ENCODE measurements at regions not wholly inside any gene's neighbourhood (a gene's known extent, or its start where the extent isn't known, plus 50 kb on each side); places are given as distances from the start of the nearest gene placed in this dataset.

GRCh38 chr3:103927896-103928295 is 1438.8 kb upstream of the ALCAM start:
- 76 to 92% (median 82%) methylated on average over 1 of the region's 1 CpG for WGBS, 4 donors

GRCh38 chr3:103937094-103937493 is 1429.6 kb upstream of the ALCAM start:
- Histone ChIP-seq H3K36me3 (replicated peaks in 1 of 2) (no peaks in the 10 kb centered on the region), H3K4me3 (no peak overlapping the region), H3K4me1 (replicated peaks in 1 of 2) (no peaks in the 10 kb centered on the region), H3K27me3 (no peaks in the 10 kb centered on the region), H3K9me3 (replicated peaks in 1 of 3) (no peaks in the 10 kb centered on the region), H3K27ac (no peak overlapping the region)
- no peak for TF ChIP-seq POLR2A (IDR thresholded peaks at IDR 0.05)
- TF ChIP-seq CTCF (IDR thresholded peaks at IDR 0.05): no peak
- DNase-seq: no peak
- intact Hi-C loops (cut with DNase I): no loop called here

More at GRCh38 chr3:103927896-103928295, 1438.8 kb upstream of the ALCAM start:
- intact Hi-C loops (cut with DNase I): no loop called here
- DNase-seq: no peak
- Histone ChIP-seq H3K27me3 (no peaks in the 10 kb centered on the region), H3K4me3 (no peak overlapping the region), H3K27ac (no peak overlapping the region), H3K36me3 (replicated peaks in 1 of 2) (no peaks in the 10 kb centered on the region), H3K9me3 (replicated peaks in 1 of 3) (no peaks in the 10 kb centered on the region), H3K4me1 (replicated peaks in 1 of 2) (no peaks in the 10 kb centered on the region)
- no peak for TF ChIP-seq POLR2A (IDR thresholded peaks at IDR 0.05)
- no peak for TF ChIP-seq CTCF (IDR thresholded peaks at IDR 0.05)

GRCh38 chr3:103947062-103947461 is 1419.6 kb upstream of the ALCAM start:
- no peak for DNase-seq
- H3K4me1 ChIP-seq (replicated peaks in 1 of 2): no peaks in the 10 kb centered on the region
- H3K4me3 ChIP-seq: no peak overlapping the region
- TF ChIP-seq CTCF (IDR thresholded peaks at IDR 0.05) (no peak), POLR2A (IDR thresholded peaks at IDR 0.05) (no peak)
- 45 to 82% (median 66%) methylated on average over 2 of the region's 2 CpGs for WGBS, 4 donors
- H3K27ac ChIP-seq: no peak overlapping the region
- no peaks in the 10 kb centered on the region for H3K27me3 ChIP-seq
- no peaks in the 10 kb centered on the region for H3K9me3 ChIP-seq (replicated peaks in 1 of 3)
- H3K36me3 ChIP-seq (replicated peaks in 1 of 2): no peaks in the 10 kb centered on the region
- intact Hi-C loops (cut with DNase I): no loop called here

- DNase-seq: no peak
- Histone ChIP-seq H3K36me3 (replicated peaks in 1 of 2) (no peaks in the 10 kb centered on the region), H3K9me3 (replicated peaks in 1 of 3) (no peaks in the 10 kb centered on the region), H3K27me3 (no peaks in the 10 kb centered on the region), H3K4me3 (no peak overlapping the region), H3K4me1 (replicated peaks in 1 of 2) (no peaks in the 10 kb centered on the region), H3K27ac (no peak overlapping the region)
- TF ChIP-seq POLR2A (IDR thresholded peaks at IDR 0.05) (no peak), CTCF (IDR thresholded peaks at IDR 0.05) (no peak)
- 6 to 16% (median 9%) methylated on average over 1 of the region's 1 CpG for WGBS, 4 donors
- intact Hi-C loops (cut with DNase I): no loop called here
Observed at GRCh38 chr3:103949693-103950092, 1417.0 kb upstream of the ALCAM start.
